ENCODE measurements at regions not wholly inside any gene's neighbourhood (a gene's known extent, or its start where the extent isn't known, plus 50 kb on each side); places are given as distances from the start of the nearest gene placed in this dataset.
"Not testable (repeated sequence)": the region's sequence is repeated elsewhere in the genome, so short reads cannot be mapped to it uniquely, and the experiment has no call there.

DNA sequence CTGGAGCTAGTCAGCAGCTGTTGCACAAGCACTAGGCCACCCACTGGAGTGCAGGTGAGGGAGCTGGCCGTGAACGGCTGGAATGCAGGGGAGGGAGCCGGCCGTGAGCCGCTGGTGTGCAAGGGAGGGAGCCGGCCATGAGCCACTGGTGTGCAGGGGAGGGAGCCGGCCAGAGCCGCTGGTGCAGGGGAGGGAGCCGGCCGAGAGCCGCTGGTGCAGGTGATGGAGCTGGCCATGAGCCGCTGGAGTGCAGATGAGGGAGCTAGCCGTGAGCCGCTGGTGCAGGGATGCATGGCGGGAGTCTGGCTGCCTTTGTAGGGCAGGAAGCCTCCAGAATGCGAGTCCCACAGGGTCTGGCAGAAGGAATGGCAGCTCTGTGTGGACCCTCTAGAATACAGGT, 1470.0 kb upstream of the DEFB115 start:
- not testable (repeated sequence) for H3K4ac ChIP-seq (ENCODE audit: low read depth in 1 of 2, low read length in 2 of 2); H3K4me2 ChIP-seq (ENCODE audit: low read length, poor library complexity, severe bottlenecking); H3K14ac ChIP-seq (ENCODE audit: low read length in 2 of 2); H3K4me3 ChIP-seq (ENCODE audit: insufficient read depth in 1 of 2, low read depth in 1 of 2, low read length in 2 of 2); H2BK15ac ChIP-seq (ENCODE audit: low read depth, poor library complexity, severe bottlenecking); H4K91ac ChIP-seq (ENCODE audit: low read length); H2AFZ ChIP-seq (ENCODE audit: low read depth, low read length); DNase-seq; H3K79me1 ChIP-seq (replicated peaks; ENCODE audit: low read length, poor library complexity, severe bottlenecking); H2AK5ac ChIP-seq (ENCODE audit: low read length, severe bottlenecking); H2BK120ac ChIP-seq (ENCODE audit: low read depth, low read length); H3K27ac ChIP-seq (ENCODE audit: low read length, poor library complexity, severe bottlenecking); H4K8ac ChIP-seq (ENCODE audit: low read length); H2BK5ac ChIP-seq (ENCODE audit: low read depth, low read length, poor library complexity, severe bottlenecking); H3K18ac ChIP-seq (ENCODE audit: low read depth in 1 of 2, low read length in 2 of 2); H3K36me3 ChIP-seq (ENCODE audit: control insufficient read depth in 1 of 2, insufficient read depth in 2 of 2, low read depth in 1 of 2, low read length in 2 of 2); H3K23ac ChIP-seq (ENCODE audit: low read length in 2 of 2); H3K9me3 ChIP-seq (ENCODE audit: control insufficient read depth, low read length); H3K27me3 ChIP-seq (ENCODE audit: control insufficient read depth in 1 of 2, insufficient read depth in 1 of 2, low read length in 2 of 2); H3K9ac ChIP-seq (ENCODE audit: low read length); H2BK12ac ChIP-seq (ENCODE audit: low read length in 2 of 2); H3K4me1 ChIP-seq (ENCODE audit: control insufficient read depth, insufficient read depth, low read depth, low read length)
- WGBS = 83% methylated on average over 15 of the region's 16 CpGs

DNA sequence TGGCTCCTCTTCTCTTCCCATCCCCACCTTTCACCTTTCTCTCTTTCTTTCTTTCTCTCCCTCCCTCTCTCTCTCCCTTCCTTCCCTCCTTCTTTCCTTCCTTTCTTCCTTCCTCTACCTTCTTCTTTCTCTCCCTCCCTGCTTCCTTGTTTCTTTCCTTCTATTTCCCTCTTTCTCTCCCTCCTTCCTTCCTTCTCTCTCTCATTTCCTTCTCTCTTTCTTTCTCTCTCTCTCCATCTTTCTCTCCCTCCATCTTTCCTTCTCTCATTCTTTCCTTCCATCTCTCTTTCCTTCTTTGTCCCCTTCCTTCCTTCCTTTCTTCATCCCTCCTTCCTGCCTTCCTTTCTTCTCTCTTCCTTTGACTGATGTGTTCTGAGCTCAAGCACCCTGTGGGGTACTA, 1467.0 kb upstream of the DEFB115 start:
- H4K91ac ChIP-seq (ENCODE audit: low read length) = no peak overlapping the region
- no peaks in the 10 kb centered on the region for H3K27me3 ChIP-seq (ENCODE audit: control insufficient read depth in 1 of 2, insufficient read depth in 1 of 2, low read length in 2 of 2)
- no peak overlapping the region for H2AK5ac ChIP-seq (ENCODE audit: low read length, severe bottlenecking)
- no peak overlapping the region for H4K8ac ChIP-seq (ENCODE audit: low read length)
- no peak overlapping the region for H2BK15ac ChIP-seq (ENCODE audit: low read depth, poor library complexity, severe bottlenecking)
- H3K4ac ChIP-seq (ENCODE audit: low read depth in 1 of 2, low read length in 2 of 2) = no peak overlapping the region
- H3K4me1 ChIP-seq (ENCODE audit: control insufficient read depth, insufficient read depth, low read depth, low read length) = no peaks in the 10 kb centered on the region
- no peak overlapping the region for H2BK12ac ChIP-seq (ENCODE audit: low read length in 2 of 2)
- no peaks in the 10 kb centered on the region for H3K9me3 ChIP-seq (ENCODE audit: control insufficient read depth, low read length)
- no peak overlapping the region for H3K4me2 ChIP-seq (ENCODE audit: low read length, poor library complexity, severe bottlenecking)
- no peak overlapping the region for H3K27ac ChIP-seq (ENCODE audit: low read length, poor library complexity, severe bottlenecking)
- no peak overlapping the region for H3K9ac ChIP-seq (ENCODE audit: low read length)
- H2BK5ac ChIP-seq (ENCODE audit: low read depth, low read length, poor library complexity, severe bottlenecking) = no peak overlapping the region
- no peak overlapping the region for H2AFZ ChIP-seq (ENCODE audit: low read depth, low read length)
- no peak overlapping the region for H3K14ac ChIP-seq (ENCODE audit: low read length in 2 of 2)
- no peak overlapping the region for H3K18ac ChIP-seq (ENCODE audit: low read depth in 1 of 2, low read length in 2 of 2)
- no peaks in the 10 kb centered on the region for H3K36me3 ChIP-seq (ENCODE audit: control insufficient read depth in 1 of 2, insufficient read depth in 2 of 2, low read depth in 1 of 2, low read length in 2 of 2)
- no peak for DNase-seq
- no peak overlapping the region for H3K4me3 ChIP-seq (ENCODE audit: insufficient read depth in 1 of 2, low read depth in 1 of 2, low read length in 2 of 2)
- H3K23ac ChIP-seq (ENCODE audit: low read length in 2 of 2) = no peak overlapping the region
- H3K79me1 ChIP-seq (replicated peaks; ENCODE audit: low read length, poor library complexity, severe bottlenecking) = no peaks in the 10 kb centered on the region
- H2BK120ac ChIP-seq (ENCODE audit: low read depth, low read length) = no peak overlapping the region

DNA sequence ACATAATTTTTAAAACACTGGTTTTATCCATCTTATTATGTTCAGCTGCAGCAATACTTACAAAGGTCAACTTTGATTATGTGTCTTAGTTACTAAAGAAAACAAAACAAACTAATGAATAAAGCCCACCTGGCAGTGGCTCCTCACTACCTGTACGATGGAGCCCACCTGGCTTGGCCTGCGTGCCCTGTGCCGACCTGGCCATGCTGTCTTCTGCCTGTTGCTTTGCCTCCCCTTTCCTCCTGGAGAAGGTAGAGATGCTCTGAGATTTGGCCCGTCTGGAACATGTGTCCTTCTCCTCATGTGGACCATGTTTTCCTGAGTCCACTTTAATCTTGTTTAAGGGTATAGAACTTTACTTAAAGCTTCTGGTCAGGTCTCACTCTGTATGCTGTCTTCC, 1426.0 kb upstream of the DEFB115 start:
- not testable (repeated sequence) for DNase-seq; H3K4me3 ChIP-seq (ENCODE audit: insufficient read depth in 1 of 2, low read depth in 1 of 2, low read length in 2 of 2); H3K27me3 ChIP-seq (ENCODE audit: control insufficient read depth in 1 of 2, insufficient read depth in 1 of 2, low read length in 2 of 2); H3K9me3 ChIP-seq (ENCODE audit: control insufficient read depth, low read length); H3K36me3 ChIP-seq (ENCODE audit: control insufficient read depth in 1 of 2, insufficient read depth in 2 of 2, low read depth in 1 of 2, low read length in 2 of 2); H3K14ac ChIP-seq (ENCODE audit: low read length in 2 of 2); H3K27ac ChIP-seq (ENCODE audit: low read length, poor library complexity, severe bottlenecking); H4K91ac ChIP-seq (ENCODE audit: low read length); H2BK15ac ChIP-seq (ENCODE audit: low read depth, poor library complexity, severe bottlenecking); H3K4me1 ChIP-seq (ENCODE audit: control insufficient read depth, insufficient read depth, low read depth, low read length); H3K9ac ChIP-seq (ENCODE audit: low read length); H2AK5ac ChIP-seq (ENCODE audit: low read length, severe bottlenecking); H2BK5ac ChIP-seq (ENCODE audit: low read depth, low read length, poor library complexity, severe bottlenecking); H2BK12ac ChIP-seq (ENCODE audit: low read length in 2 of 2); H2AFZ ChIP-seq (ENCODE audit: low read depth, low read length); H3K4ac ChIP-seq (ENCODE audit: low read depth in 1 of 2, low read length in 2 of 2); H3K4me2 ChIP-seq (ENCODE audit: low read length, poor library complexity, severe bottlenecking); H3K23ac ChIP-seq (ENCODE audit: low read length in 2 of 2); H3K79me1 ChIP-seq (replicated peaks; ENCODE audit: low read length, poor library complexity, severe bottlenecking); H2BK120ac ChIP-seq (ENCODE audit: low read depth, low read length); H4K8ac ChIP-seq (ENCODE audit: low read length); H3K18ac ChIP-seq (ENCODE audit: low read depth in 1 of 2, low read length in 2 of 2)
- 43% methylated on average over 3 of the region's 4 CpGs for WGBS

DNA sequence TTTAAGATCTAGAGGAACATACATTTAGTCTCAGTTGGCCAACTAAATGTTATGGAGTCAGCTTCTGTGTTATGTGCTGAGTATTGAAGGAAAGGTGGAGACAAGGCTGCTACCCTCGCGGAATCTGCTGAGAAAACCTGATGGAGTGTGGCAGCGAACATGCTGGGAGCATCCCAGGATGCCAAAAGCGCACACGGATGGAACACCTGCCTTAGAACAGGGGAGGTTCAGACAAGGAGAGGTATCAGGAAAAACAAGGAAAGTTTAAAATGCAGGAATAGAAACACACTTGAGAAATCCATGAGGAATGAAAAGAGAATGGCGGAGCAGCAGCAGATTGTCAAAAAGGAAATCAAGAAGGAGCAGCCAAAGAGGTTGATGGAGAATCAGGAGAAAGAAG, 1389.5 kb upstream of the DEFB115 start:
- not testable (repeated sequence) for H2BK12ac ChIP-seq (ENCODE audit: low read length in 2 of 2); H3K9me3 ChIP-seq (ENCODE audit: control insufficient read depth, low read length); DNase-seq; H3K4me2 ChIP-seq (ENCODE audit: low read length, poor library complexity, severe bottlenecking); H2BK15ac ChIP-seq (ENCODE audit: low read depth, poor library complexity, severe bottlenecking); H3K23ac ChIP-seq (ENCODE audit: low read length in 2 of 2); H3K9ac ChIP-seq (ENCODE audit: low read length); H2AK5ac ChIP-seq (ENCODE audit: low read length, severe bottlenecking); H4K8ac ChIP-seq (ENCODE audit: low read length); H3K27me3 ChIP-seq (ENCODE audit: control insufficient read depth in 1 of 2, insufficient read depth in 1 of 2, low read length in 2 of 2); H2AFZ ChIP-seq (ENCODE audit: low read depth, low read length); H2BK5ac ChIP-seq (ENCODE audit: low read depth, low read length, poor library complexity, severe bottlenecking); H2BK120ac ChIP-seq (ENCODE audit: low read depth, low read length); H3K4me1 ChIP-seq (ENCODE audit: control insufficient read depth, insufficient read depth, low read depth, low read length); H4K91ac ChIP-seq (ENCODE audit: low read length); H3K4me3 ChIP-seq (ENCODE audit: insufficient read depth in 1 of 2, low read depth in 1 of 2, low read length in 2 of 2); H3K79me1 ChIP-seq (replicated peaks; ENCODE audit: low read length, poor library complexity, severe bottlenecking); H3K18ac ChIP-seq (ENCODE audit: low read depth in 1 of 2, low read length in 2 of 2); H3K14ac ChIP-seq (ENCODE audit: low read length in 2 of 2); H3K27ac ChIP-seq (ENCODE audit: low read length, poor library complexity, severe bottlenecking); H3K4ac ChIP-seq (ENCODE audit: low read depth in 1 of 2, low read length in 2 of 2); H3K36me3 ChIP-seq (ENCODE audit: control insufficient read depth in 1 of 2, insufficient read depth in 2 of 2, low read depth in 1 of 2, low read length in 2 of 2)
- 58% methylated on average over 6 of the region's 6 CpGs for WGBS
